OCI-LY3 (cell line): ENCODE measurements at regions not wholly inside any gene's neighbourhood (a gene's known extent, or its start where the extent isn't known, plus 50 kb on each side); places are given as distances from the start of the nearest gene placed in this dataset.
A peak's percentile ranks its signal among the peaks of the same experiment; 100 is the strongest.

ENCODE experiments used
- H2AFZ ChIP-seq: fragments of 200-600, 300-600 bp; shearing (Covaris generic); 2 replicates; pipeline ENCODE4 v1.6.0; 2014; ENCODE audit warnings: antibody characterized with exemption, low read depth, low read length
- H3K27ac ChIP-seq: fragments of 200-600, 300-600 bp; sonication (generic); 2 replicates; pipeline ENCODE4 v1.5.1; 2014; ENCODE audit warnings: mild to moderate bottlenecking, low read length, moderate library complexity, mixed read lengths
- H3K27me3 ChIP-seq: fragments of 200-600, 300-600 bp; sonication (generic); 2 replicates; pipeline ENCODE4 v1.6.1; 2014; ENCODE audit warnings: low read depth, low read length, mixed read lengths
- H3K36me3 ChIP-seq: fragments of 200-600, 300-600 bp; sonication (generic); replicated peaks from 2 replicates; pipeline ENCODE3; 2014; ENCODE audit warnings: low read depth, low read length, mixed read lengths
- H3K4me1 ChIP-seq: fragments of 300-600, 200-600 bp; sonication (generic); 2 replicates; pipeline ENCODE4 v1.6.1; 2014; ENCODE audit warnings: low read length, mixed read lengths
- H3K4me2 ChIP-seq: fragments of 200-600, 300-600 bp; sonication (generic); 2 replicates; pipeline ENCODE4 v1.6.1; 2014; ENCODE audit warnings: low read length, mixed read lengths
- H3K4me3 ChIP-seq: fragments of 300-600, 200-600 bp; sonication (generic); 2 replicates; pipeline ENCODE4 v1.5.1; 2014; ENCODE audit warnings: antibody characterized with exemption, mild to moderate bottlenecking, low read length, moderate library complexity
- H3K79me2 ChIP-seq: fragments of 300-600, 200-600 bp; shearing (Covaris generic); 2 replicates; pipeline ENCODE4 v1.6.1; 2014; ENCODE audit warnings: mild to moderate bottlenecking, low read length, mixed read lengths
- H3K9ac ChIP-seq: fragments of 300-600, 200-600 bp; shearing (Covaris generic); 2 replicates; pipeline ENCODE4 v1.6.0; 2014; ENCODE audit warnings: mild to moderate bottlenecking, low read length, moderate library complexity
- H3K9me3 ChIP-seq: fragments of 200-600, 300-600 bp; shearing (Covaris generic); 2 replicates; pipeline ENCODE4 v1.6.1; 2014; ENCODE audit warnings: low read length, mixed read lengths; ENCODE audit not compliant: insufficient read depth
- H4K20me1 ChIP-seq: fragments of 200-600, 300-600 bp; sonication (generic); 2 replicates; pipeline ENCODE4 v1.6.1; 2016; ENCODE audit warnings: low read length, mixed read lengths; ENCODE audit not compliant: insufficient read depth
- EZH2phosphoT487 ChIP-seq: fragments of 200-600 bp; shearing (Covaris generic); IDR thresholded peaks from 2 replicates; pipeline ENCODE4 v1.6.1; 2018; ENCODE audit warnings: antibody characterized with exemption, mixed run types, low read depth
- TF ChIP-seq, protein P1 (sequence below): fragments of 200-600, 300-600 bp; sonication (generic); IDR thresholded peaks from 2 replicates; pipeline ENCODE4 v1.5.1; 2014; ENCODE audit warnings: antibody characterized with exemption, low read length, low read depth

DNA sequence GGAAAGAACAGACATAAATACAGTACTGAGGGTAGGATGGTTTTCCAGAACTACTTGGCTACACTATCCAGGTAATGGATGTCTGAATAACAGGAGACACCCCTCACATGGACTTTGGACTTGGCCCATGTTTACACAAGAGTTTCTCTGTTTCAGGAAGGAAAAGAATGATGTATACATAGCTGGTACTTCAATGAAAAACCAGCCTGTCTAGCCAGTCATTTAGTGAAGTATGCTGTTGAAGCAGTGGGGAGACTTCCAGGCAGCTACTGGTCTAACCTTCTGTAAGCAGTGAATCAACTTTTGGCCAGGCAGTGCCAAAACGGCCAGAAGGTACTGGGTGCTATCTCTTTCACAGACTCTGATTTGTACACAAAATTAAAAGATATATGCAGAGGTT is 135.0 kb downstream of the MBL2 start:
- no peak overlapping the region for H3K4me3 ChIP-seq
- no peak overlapping the region for H3K9ac ChIP-seq
- no peaks in the 10 kb centered on the region for H3K4me1 ChIP-seq
- H4K20me1 ChIP-seq, result no peaks in the 10 kb centered on the region
- TF ChIP-seq, protein P1, sequence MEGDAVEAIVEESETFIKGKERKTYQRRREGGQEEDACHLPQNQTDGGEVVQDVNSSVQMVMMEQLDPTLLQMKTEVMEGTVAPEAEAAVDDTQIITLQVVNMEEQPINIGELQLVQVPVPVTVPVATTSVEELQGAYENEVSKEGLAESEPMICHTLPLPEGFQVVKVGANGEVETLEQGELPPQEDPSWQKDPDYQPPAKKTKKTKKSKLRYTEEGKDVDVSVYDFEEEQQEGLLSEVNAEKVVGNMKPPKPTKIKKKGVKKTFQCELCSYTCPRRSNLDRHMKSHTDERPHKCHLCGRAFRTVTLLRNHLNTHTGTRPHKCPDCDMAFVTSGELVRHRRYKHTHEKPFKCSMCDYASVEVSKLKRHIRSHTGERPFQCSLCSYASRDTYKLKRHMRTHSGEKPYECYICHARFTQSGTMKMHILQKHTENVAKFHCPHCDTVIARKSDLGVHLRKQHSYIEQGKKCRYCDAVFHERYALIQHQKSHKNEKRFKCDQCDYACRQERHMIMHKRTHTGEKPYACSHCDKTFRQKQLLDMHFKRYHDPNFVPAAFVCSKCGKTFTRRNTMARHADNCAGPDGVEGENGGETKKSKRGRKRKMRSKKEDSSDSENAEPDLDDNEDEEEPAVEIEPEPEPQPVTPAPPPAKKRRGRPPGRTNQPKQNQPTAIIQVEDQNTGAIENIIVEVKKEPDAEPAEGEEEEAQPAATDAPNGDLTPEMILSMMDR, result no peak
- TF ChIP-seq EZH2phosphoT487, result no peak
- no peaks in the 10 kb centered on the region for H3K36me3 ChIP-seq
- H2AFZ ChIP-seq, result no peak overlapping the region
- H3K4me2 ChIP-seq, result no peak overlapping the region
- no peak overlapping the region for H3K27ac ChIP-seq
- H3K79me2 ChIP-seq, result no peaks in the 10 kb centered on the region
- no peaks in the 10 kb centered on the region for H3K9me3 ChIP-seq
- no peaks in the 10 kb centered on the region for H3K27me3 ChIP-seq

DNA sequence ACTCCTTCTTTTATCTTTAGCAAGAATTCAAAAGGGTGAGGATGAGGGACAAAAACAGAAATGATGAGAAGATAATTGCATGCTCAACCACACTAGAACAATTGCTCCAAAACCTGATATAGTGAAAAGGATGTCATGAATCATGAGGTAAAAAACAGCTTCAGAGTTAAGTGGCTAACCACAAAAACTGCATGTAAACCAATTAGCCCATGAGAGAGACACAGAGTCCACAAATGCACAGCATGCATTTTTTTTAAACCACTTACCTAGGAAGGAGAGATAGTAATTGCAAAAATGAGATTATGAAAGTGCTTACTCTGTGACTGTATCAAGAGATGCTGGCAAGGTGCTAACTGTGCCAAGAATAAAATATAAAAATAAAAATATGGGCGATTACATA is 132.9 kb downstream of the MBL2 start:
- Histone ChIP-seq H4K20me1 (no peaks in the 10 kb centered on the region), H3K9ac (no peak overlapping the region), H3K79me2 (no peaks in the 10 kb centered on the region), H3K9me3 (no peaks in the 10 kb centered on the region), H3K4me2 (no peak overlapping the region), H3K27me3 (no peaks in the 10 kb centered on the region), H3K36me3 (no peaks in the 10 kb centered on the region), H3K4me1 (no peaks in the 10 kb centered on the region), H3K27ac (no peak overlapping the region), H2AFZ (no peak overlapping the region), H3K4me3 (no peak overlapping the region)
- TF ChIP-seq, protein P1, result no peak
- TF ChIP-seq EZH2phosphoT487, result no peak

DNA sequence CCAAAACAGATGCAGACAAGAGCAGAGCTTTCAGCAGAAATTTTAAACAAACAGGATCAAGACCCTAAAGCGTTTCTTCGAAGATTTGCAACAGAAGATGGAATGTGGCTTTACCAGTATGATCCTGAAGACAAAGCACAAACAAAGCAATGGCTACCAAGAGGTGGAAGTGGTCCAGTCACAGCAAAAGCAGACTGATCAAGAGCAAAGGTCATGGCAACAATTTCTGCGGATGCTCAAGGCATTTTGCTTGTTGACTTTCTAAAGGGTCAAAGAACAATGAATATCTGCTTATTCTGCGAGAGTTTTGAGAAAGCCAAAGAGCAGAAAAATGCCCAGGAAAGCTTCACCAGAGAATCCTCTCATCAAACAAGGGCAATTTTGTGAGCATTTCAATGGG is 130.4 kb downstream of the MBL2 start:
- H4K20me1 ChIP-seq, result no peaks in the 10 kb centered on the region
- no peak overlapping the region for H3K4me3 ChIP-seq
- H3K27ac ChIP-seq, result no peak overlapping the region
- no peaks in the 10 kb centered on the region for H3K4me1 ChIP-seq
- no peaks in the 10 kb centered on the region for H3K9me3 ChIP-seq
- TF ChIP-seq EZH2phosphoT487, result no peak
- TF ChIP-seq, protein P1, result no peak
- no peaks in the 10 kb centered on the region for H3K79me2 ChIP-seq
- no peak overlapping the region for H2AFZ ChIP-seq
- no peak overlapping the region for H3K9ac ChIP-seq
- H3K27me3 ChIP-seq, result no peaks in the 10 kb centered on the region
- H3K4me2 ChIP-seq, result no peak overlapping the region
- no peaks in the 10 kb centered on the region for H3K36me3 ChIP-seq

DNA sequence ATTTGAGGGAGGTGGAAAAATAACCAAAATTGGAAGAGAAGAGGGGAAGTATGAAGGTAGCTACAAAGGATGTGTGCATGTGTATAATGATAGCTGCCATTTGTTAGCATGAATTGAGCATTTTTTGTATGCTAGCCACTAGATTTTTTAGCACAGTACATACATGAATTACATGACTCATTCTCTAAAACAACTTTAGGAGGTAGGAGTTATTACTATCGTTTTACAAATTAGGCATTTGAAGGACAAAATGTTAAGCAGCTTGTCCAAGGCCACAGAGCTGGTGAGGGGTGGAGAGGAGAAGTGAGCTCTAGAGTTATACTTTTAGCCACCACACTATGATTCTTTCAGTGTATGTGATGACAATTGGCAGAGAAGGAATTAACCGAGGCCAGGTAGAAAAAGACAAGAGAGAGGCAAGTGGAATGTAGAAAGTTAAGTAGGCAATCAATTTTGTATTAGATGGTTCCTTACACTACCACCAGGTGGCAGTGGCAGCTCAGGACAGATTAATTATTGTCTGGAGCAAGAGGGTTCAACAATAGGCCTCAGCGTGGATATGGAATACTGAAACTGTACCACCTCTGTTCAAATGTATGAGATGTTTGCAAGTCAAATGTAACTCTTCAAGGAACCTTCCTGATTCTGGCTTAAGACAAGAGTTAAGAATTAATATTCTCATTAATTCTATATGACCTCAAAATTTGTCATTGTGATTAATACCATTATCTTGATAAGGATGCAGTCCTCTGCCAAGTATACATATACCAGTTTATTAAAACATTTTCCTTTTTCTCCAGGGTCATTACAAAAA is 128.0 kb downstream of the MBL2 start:
- peaks cover 4% of the 10 kb centered on the region for H3K4me1 ChIP-seq
- TF ChIP-seq, protein P1, result peak; percentile 66
- no peak for TF ChIP-seq EZH2phosphoT487
- H4K20me1 ChIP-seq, result no peaks in the 10 kb centered on the region
- H3K4me3 ChIP-seq, result no peak overlapping the region
- no peaks in the 10 kb centered on the region for H3K27me3 ChIP-seq
- no peaks in the 10 kb centered on the region for H3K79me2 ChIP-seq
- no peaks in the 10 kb centered on the region for H3K36me3 ChIP-seq
- H2AFZ ChIP-seq, result no peak overlapping the region
- no peaks in the 10 kb centered on the region for H3K9me3 ChIP-seq
- H3K9ac ChIP-seq, result no peak overlapping the region
- no peak overlapping the region for H3K27ac ChIP-seq
- no peak overlapping the region for H3K4me2 ChIP-seq
